Glutamatergic neuron (in vitro differentiated cells): ENCODE measurements at regions not wholly inside any gene's neighbourhood (a gene's known extent, or its start where the extent isn't known, plus 50 kb on each side); places are given as distances from the start of the nearest gene placed in this dataset.

Experiments
- DNase-seq: peaks from one replicate; pipeline ENCODE4 v3.0.0; 2022
- H3K27ac Mint-ChIP-seq: one replicate; pipeline ENCODE4 v1.8.0; 2020; ENCODE audit warnings: mild to moderate bottlenecking, mixed read lengths, inconsistent platforms; ENCODE audit not compliant: unreplicated experiment
- H3K27me3 Mint-ChIP-seq: one replicate; pipeline ENCODE4 v1.8.0; 2020; ENCODE audit warnings: mild to moderate bottlenecking, moderate library complexity, mixed read lengths, inconsistent platforms; ENCODE audit not compliant: unreplicated experiment
- H3K36me3 Mint-ChIP-seq: one replicate; pipeline ENCODE4 v1.8.0; 2020; ENCODE audit warnings: mild to moderate bottlenecking, mixed read lengths, inconsistent platforms; ENCODE audit not compliant: unreplicated experiment
- H3K4me1 Mint-ChIP-seq: one replicate; pipeline ENCODE4 v1.8.0; 2020; ENCODE audit warnings: mild to moderate bottlenecking, low read depth, mixed read lengths, inconsistent platforms; ENCODE audit not compliant: unreplicated experiment
- H3K4me3 Mint-ChIP-seq: one replicate; pipeline ENCODE4 v1.8.0; 2020; ENCODE audit warnings: mild to moderate bottlenecking, mixed read lengths, inconsistent platforms; ENCODE audit not compliant: unreplicated experiment
- H3K9me3 Mint-ChIP-seq: one replicate; pipeline ENCODE4 v1.8.0; 2020; ENCODE audit warnings: mild to moderate bottlenecking, moderate library complexity, mixed read lengths, inconsistent platforms; ENCODE audit not compliant: unreplicated experiment
- CTCF ChIP-seq: fragments of 200-600 bp; sonication (generic); IDR thresholded peaks from one replicate; pipeline ENCODE4 v1.5.0; 2021; ENCODE audit not compliant: partially characterized antibody, unreplicated experiment

- no peak for DNase-seq
- Mint-ChIP-seq H3K4me3 (no peak overlapping the region), H3K27me3 (peaks cover 2% of the 10 kb centered on the region), H3K9me3 (peaks cover 6% of the 10 kb centered on the region), H3K36me3 (peaks cover 7% of the 10 kb centered on the region), H3K4me1 (no peaks in the 10 kb centered on the region), H3K27ac (no peak overlapping the region)
- TF ChIP-seq CTCF: no peak
These were observed 101.4 kb downstream of the TMEM18 start for GRCh38 chr2:575727-576236.

GRCh38 chr2:575030-575726 is 102.0 kb downstream of the TMEM18 start:
- DNase-seq: no peak
- no peaks in the 10 kb centered on the region for H3K4me1 Mint-ChIP-seq
- H3K27me3 Mint-ChIP-seq: peaks cover 2% of the 10 kb centered on the region
- H3K9me3 Mint-ChIP-seq: peaks cover 10% of the 10 kb centered on the region
- H3K27ac Mint-ChIP-seq: no peak overlapping the region
- no peak for TF ChIP-seq CTCF
- H3K4me3 Mint-ChIP-seq: no peak overlapping the region
- peaks cover 7% of the 10 kb centered on the region for H3K36me3 Mint-ChIP-seq

GRCh38 chr2:573805-574392 is 103.3 kb downstream of the TMEM18 start:
- no peak for TF ChIP-seq CTCF
- Mint-ChIP-seq H3K9me3 (peaks cover 11% of the 10 kb centered on the region), H3K36me3 (peaks cover 7% of the 10 kb centered on the region), H3K4me1 (no peaks in the 10 kb centered on the region), H3K27me3 (peaks cover 2% of the 10 kb centered on the region), H3K27ac (no peak overlapping the region), H3K4me3 (no peak overlapping the region)
- DNase-seq: no peak

- Mint-ChIP-seq H3K4me3 (no peak overlapping the region), H3K27me3 (peaks cover 2% of the 10 kb centered on the region), H3K4me1 (no peaks in the 10 kb centered on the region), H3K9me3 (peaks cover 11% of the 10 kb centered on the region), H3K36me3 (peaks cover 7% of the 10 kb centered on the region), H3K27ac (no peak overlapping the region)
- no peak for TF ChIP-seq CTCF
- DNase-seq: no peak
These were observed 104.2 kb downstream of the TMEM18 start for GRCh38 chr2:573025-573424.

- no peak for DNase-seq
- TF ChIP-seq CTCF: no peak
- peaks cover 11% of the 10 kb centered on the region for H3K36me3 Mint-ChIP-seq
- H3K4me1 Mint-ChIP-seq: no peaks in the 10 kb centered on the region
- no peak overlapping the region for H3K4me3 Mint-ChIP-seq
- peaks cover 3% of the 10 kb centered on the region for H3K27me3 Mint-ChIP-seq
- no peak overlapping the region for H3K27ac Mint-ChIP-seq
- peaks cover 8% of the 10 kb centered on the region for H3K9me3 Mint-ChIP-seq
These were observed 107.5 kb downstream of the TMEM18 start for GRCh38 chr2:569681-570080.
